Activated CD4-positive, alpha-beta T cell treated with anti-CD3 and anti-CD28 coated beads, Interleukin-2, amount 10 ng/mL, durations not matched to agents 7 days and 5 days (primary cell): ENCODE measurements at regions not wholly inside any gene's neighbourhood (a gene's known extent, or its start where the extent isn't known, plus 50 kb on each side); places are given as distances from the start of the nearest gene placed in this dataset.

Source experiments
- CTCF ChIA-PET: fragments of 350-600 bp; sonication (Branson Sonifier 250); formaldehyde crosslinking; loops from one replicate; lab custom pipeline; 2021; ENCODE audit warnings: antibody characterized with exemption; lab: Charles Lee
- POLR2A ChIA-PET: fragments of 350-600 bp; sonication (Branson Sonifier 250); formaldehyde crosslinking; loops from one replicate; lab custom pipeline; 2021; ENCODE audit warnings: antibody characterized with exemption; lab: Charles Lee
- DNase-seq: peaks from one replicate; pipeline ENCODE4 v3.0.0-alpha.2; 2020
- H3K27ac Mint-ChIP-seq: one replicate; pipeline ENCODE4 v1.8.0; 2021; ENCODE audit warnings: mild to moderate bottlenecking, moderate library complexity, mixed read lengths
- H3K27me3 Mint-ChIP-seq: one replicate; pipeline ENCODE4 v1.8.0; 2021; ENCODE audit warnings: mixed read lengths
- H3K36me3 Mint-ChIP-seq: one replicate; pipeline ENCODE4 v1.8.0; 2021; ENCODE audit warnings: low read depth, mixed read lengths
- H3K4me1 Mint-ChIP-seq: one replicate; pipeline ENCODE4 v1.8.0; 2021; ENCODE audit warnings: mixed read lengths
- H3K4me3 Mint-ChIP-seq: one replicate; pipeline ENCODE4 v1.8.0; 2021; ENCODE audit warnings: mild to moderate bottlenecking, moderate library complexity, mixed read lengths
- H3K9me3 Mint-ChIP-seq: one replicate; pipeline ENCODE4 v1.8.0; 2021; ENCODE audit warnings: mixed read lengths

DNA sequence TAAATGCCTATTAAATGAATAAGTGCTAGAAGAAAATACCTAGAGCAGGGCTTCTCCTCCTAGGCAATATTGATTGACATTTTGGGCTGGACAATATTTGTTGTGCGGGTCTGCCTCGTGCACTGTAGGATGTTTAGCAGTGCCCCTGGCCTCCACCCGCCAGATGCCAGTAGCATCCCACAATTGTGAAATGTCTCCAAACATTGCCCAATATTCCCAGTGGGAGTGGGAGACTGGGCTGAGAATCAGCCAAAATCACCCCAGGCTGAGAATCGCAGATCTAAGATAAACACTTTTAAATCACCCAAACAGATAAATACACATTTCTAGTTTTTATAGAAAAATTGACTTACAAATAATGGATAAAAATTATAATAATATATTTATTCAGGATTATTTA, 916.2 kb upstream of the LCORL start:
- peaks cover 9% of the 10 kb centered on the region for H3K9me3 Mint-ChIP-seq
- ChIA-PET CTCF (no interaction called here), POLR2A (no interaction called here)
- no peak overlapping the region for H3K4me3 Mint-ChIP-seq
- H3K4me1 Mint-ChIP-seq = no peaks in the 10 kb centered on the region
- H3K27me3 Mint-ChIP-seq = no peaks in the 10 kb centered on the region
- H3K36me3 Mint-ChIP-seq = no peaks in the 10 kb centered on the region
- DNase-seq = no peak
- no peak overlapping the region for H3K27ac Mint-ChIP-seq

DNA sequence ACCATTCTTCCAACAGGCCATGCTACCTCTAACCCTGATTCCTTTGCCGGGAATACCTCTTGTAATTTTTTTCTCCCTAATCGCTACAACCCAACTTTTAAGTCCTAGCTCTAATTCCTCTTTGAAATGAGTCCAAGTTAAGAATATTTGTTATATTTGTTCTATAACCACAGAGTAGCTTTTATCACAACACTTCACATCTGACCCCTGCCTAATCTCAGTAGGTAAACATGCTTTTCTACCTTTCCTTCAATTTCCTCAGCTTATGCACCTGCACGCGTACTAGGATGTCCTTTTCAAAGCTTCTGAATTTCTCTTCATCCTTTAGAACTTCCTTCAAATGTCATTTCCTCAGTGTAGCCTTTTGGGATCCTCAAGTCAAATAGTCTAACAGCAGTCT, 915.5 kb upstream of the LCORL start:
- H3K4me1 Mint-ChIP-seq = no peaks in the 10 kb centered on the region
- no peak for DNase-seq
- H3K4me3 Mint-ChIP-seq = no peak overlapping the region
- H3K9me3 Mint-ChIP-seq = peaks cover 9% of the 10 kb centered on the region
- POLR2A ChIA-PET = no interaction called here
- no peak overlapping the region for H3K27ac Mint-ChIP-seq
- no peaks in the 10 kb centered on the region for H3K27me3 Mint-ChIP-seq
- CTCF ChIA-PET = no interaction called here
- no peaks in the 10 kb centered on the region for H3K36me3 Mint-ChIP-seq

DNA sequence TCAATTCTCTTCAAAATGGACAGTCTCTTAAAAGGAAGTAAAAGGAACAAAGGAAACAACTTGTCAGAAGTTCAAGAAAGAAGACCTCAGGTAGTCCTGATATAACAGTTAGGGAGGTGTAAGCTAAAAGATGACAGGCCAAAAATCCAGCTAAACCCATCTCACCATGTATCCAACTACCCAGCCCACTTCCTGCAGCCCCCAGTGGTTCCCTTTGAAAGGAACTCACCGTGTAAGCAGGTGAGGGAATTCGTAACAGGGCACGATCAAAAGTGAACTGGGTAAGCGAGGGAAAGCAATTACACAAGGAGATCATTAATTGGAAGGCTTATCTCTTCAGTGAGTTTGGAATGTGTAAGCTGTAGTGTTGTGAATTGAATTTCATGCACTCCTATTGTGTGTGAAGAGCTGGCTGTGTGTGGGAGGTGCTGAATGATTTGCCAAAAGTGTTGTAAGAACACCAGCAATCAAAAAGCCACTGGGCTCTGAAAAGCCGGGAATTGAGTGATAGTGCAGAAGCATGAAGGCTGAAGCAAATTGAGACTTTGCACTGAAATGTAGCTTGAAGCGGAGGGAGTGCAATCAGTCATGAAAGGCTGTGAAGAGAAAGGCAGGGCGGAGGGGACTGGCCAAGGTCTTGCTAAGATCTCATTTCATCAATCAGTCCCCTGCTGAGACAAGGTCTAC, 914.2 kb upstream of the LCORL start:
- CTCF ChIA-PET = no interaction called here

DNA sequence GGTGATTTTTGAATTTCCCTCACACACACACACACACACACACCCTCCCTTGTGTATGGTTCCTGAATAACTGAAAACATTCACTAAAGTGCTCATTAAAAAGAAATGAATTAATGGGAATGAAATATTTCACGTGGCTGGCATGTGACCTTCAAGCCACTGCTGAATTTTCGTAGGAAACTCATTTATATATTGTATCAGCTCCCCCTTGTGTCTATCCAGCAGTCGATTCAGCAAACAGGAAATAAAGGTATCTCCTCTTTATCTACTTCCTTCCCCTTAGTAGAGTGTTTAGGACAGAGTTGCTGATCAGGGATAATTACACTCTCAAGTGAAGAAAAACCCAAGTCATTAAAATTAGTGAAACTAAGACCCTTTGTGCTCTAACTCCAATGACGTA, 912.6 kb upstream of the LCORL start:
- H3K27ac Mint-ChIP-seq = no peak overlapping the region
- H3K9me3 Mint-ChIP-seq = peaks cover 5% of the 10 kb centered on the region
- DNase-seq = no peak
- H3K27me3 Mint-ChIP-seq = no peaks in the 10 kb centered on the region
- H3K4me1 Mint-ChIP-seq = no peaks in the 10 kb centered on the region
- POLR2A ChIA-PET = no interaction called here
- no peaks in the 10 kb centered on the region for H3K36me3 Mint-ChIP-seq
- H3K4me3 Mint-ChIP-seq = no peak overlapping the region
- CTCF ChIA-PET = no interaction called here

More for the DNA sequence above, 914.2 kb upstream of the LCORL start:
- H3K36me3 Mint-ChIP-seq = no peaks in the 10 kb centered on the region
- POLR2A ChIA-PET = no interaction called here
- H3K27me3 Mint-ChIP-seq = no peaks in the 10 kb centered on the region
- H3K27ac Mint-ChIP-seq = no peak overlapping the region
- H3K9me3 Mint-ChIP-seq = peaks cover 9% of the 10 kb centered on the region
- no peaks in the 10 kb centered on the region for H3K4me1 Mint-ChIP-seq
- DNase-seq = no peak
- H3K4me3 Mint-ChIP-seq = no peak overlapping the region

DNA sequence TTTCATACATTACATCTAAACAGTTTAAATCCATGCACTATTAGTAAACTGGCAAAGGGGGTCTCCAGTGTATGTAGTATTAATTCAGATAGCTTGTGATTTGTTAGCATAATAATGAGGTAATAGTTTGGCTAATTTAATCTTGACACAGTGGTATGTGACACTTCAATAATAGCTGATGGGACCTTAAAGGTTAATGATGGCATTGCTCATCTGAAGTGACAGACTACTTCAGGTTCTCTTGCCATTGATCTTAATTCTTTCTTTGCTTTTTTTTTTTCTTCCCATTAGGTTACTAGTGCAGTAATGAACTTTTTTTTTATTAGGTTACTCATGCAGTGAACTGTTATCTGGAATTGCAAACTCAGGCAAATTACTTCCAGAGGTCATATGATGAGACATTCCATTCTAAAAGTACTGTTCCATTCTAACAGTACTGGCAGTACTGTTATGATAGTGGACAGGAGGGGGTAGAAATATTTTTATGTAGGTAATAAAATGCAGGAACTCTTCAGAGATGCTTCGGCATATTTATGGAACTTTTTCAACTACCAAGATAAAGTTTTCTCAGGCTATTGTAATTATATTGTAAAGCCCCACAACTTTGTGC, 911.3 kb upstream of the LCORL start:
- Mint-ChIP-seq H3K27me3 (no peaks in the 10 kb centered on the region), H3K36me3 (no peaks in the 10 kb centered on the region), H3K27ac (no peak overlapping the region), H3K9me3 (peaks cover 5% of the 10 kb centered on the region), H3K4me3 (no peak overlapping the region), H3K4me1 (no peaks in the 10 kb centered on the region)
- POLR2A ChIA-PET = no interaction called here
- CTCF ChIA-PET = no interaction called here
- DNase-seq = no peak

DNA sequence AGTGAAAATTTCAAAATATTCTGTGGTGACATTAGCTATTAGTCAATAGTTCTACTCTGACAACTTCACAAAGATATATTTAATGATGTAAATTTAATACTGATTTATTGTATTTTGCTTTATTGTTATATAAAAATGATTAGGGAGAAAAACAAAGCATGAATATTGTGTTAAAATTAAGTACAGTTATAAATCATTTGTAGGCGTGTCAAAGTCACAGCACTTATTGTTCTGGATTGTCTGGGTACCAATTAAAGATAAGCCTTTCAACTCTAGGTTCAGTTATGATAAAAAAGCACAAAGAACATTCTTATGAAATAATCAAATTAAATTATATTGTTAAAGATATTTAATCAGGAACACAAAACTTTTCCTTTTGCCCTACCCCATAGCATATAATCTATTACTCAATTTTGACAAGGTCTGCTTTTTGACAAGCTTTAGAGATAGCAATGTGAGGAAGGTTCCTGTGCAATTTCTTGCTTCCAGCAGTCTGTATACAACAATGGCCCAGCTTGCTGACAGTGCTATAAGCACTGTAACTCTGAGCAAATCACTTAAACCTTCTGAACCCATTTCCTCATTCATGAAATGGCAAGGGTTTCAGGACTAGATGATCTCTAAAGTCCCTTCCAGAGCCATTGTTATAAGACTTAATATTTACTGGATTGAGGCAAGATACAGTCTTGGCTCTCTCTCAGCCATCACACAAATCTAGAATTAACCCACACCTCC, 910.3 kb upstream of the LCORL start:
- no peak overlapping the region for H3K27ac Mint-ChIP-seq
- no peaks in the 10 kb centered on the region for H3K27me3 Mint-ChIP-seq
- H3K36me3 Mint-ChIP-seq = no peaks in the 10 kb centered on the region
- POLR2A ChIA-PET = no interaction called here
- peaks cover 2% of the 10 kb centered on the region for H3K9me3 Mint-ChIP-seq
- no peak overlapping the region for H3K4me3 Mint-ChIP-seq
- CTCF ChIA-PET = no interaction called here
- DNase-seq = no peak
- H3K4me1 Mint-ChIP-seq = no peaks in the 10 kb centered on the region

DNA sequence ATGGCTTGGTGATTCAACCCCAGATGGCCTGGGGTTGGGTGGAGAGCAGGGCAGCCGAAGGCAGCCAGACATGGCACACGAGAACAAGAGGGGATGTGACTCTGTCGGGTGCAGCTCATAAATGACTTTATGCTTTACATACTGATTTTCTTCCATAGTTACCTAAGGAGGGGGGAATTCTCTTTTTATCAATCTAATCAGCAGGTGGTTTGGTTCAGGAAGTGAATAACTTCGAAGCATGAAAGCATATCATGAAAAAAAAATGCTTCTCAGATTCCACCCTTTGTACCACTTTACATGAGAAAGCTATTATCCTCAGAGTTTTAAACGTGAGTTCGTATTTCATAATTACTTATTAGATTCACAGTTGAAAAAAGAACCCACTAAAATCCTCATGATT, 908.9 kb upstream of the LCORL start:
- H3K36me3 Mint-ChIP-seq = no peaks in the 10 kb centered on the region
- CTCF ChIA-PET = no interaction called here
- H3K4me3 Mint-ChIP-seq = no peak overlapping the region
- no peak overlapping the region for H3K27ac Mint-ChIP-seq
- no peak for DNase-seq
- POLR2A ChIA-PET = no interaction called here
- peaks cover 2% of the 10 kb centered on the region for H3K9me3 Mint-ChIP-seq
- no peaks in the 10 kb centered on the region for H3K4me1 Mint-ChIP-seq
- no peaks in the 10 kb centered on the region for H3K27me3 Mint-ChIP-seq

GRCh38 chr4:18923496-18924161, 902.1 kb upstream of the LCORL start:
- POLR2A ChIA-PET = no interaction called here
- Mint-ChIP-seq H3K27ac (no peak overlapping the region), H3K9me3 (no peaks in the 10 kb centered on the region), H3K4me1 (no peaks in the 10 kb centered on the region), H3K4me3 (no peak overlapping the region), H3K36me3 (no peaks in the 10 kb centered on the region), H3K27me3 (no peaks in the 10 kb centered on the region)
- CTCF ChIA-PET = no interaction called here
- no peak for DNase-seq

- Mint-ChIP-seq H3K9me3 (peaks cover 5% of the 10 kb centered on the region), H3K27ac (no peak overlapping the region), H3K27me3 (no peaks in the 10 kb centered on the region), H3K36me3 (no peaks in the 10 kb centered on the region), H3K4me1 (no peaks in the 10 kb centered on the region), H3K4me3 (no peak overlapping the region)
- no peak for DNase-seq
- POLR2A ChIA-PET = no interaction called here
- CTCF ChIA-PET = no interaction called here
These were observed 896.1 kb upstream of the LCORL start for GRCh38 chr4:18917689-18918088.

- Mint-ChIP-seq H3K36me3 (no peaks in the 10 kb centered on the region), H3K9me3 (peaks cover 15% of the 10 kb centered on the region), H3K27me3 (no peaks in the 10 kb centered on the region), H3K27ac (no peak overlapping the region), H3K4me1 (no peaks in the 10 kb centered on the region), H3K4me3 (no peak overlapping the region)
- POLR2A ChIA-PET = no interaction called here
- CTCF ChIA-PET = no interaction called here
- DNase-seq = no peak
These were observed 892.6 kb upstream of the LCORL start for GRCh38 chr4:18914182-18914581.

DNA sequence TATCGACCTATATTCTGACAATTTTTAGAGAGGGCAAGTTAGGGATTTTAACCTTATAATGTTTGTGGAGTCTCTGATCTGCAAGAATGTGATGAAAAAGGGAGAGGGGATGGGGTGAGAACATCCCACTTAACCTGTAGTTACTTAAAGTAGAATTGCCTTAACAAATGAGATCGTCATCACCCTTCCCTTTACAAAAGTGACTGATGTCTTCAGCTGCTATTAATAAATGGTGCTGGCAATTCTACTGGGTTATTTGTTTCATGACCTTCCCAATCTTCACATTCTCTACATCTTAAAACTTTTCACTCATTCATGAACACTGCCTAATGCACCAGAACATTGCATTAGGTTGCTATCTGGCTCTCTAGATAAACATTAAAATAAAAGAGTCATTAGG, 873.4 kb upstream of the LCORL start:
- Mint-ChIP-seq H3K4me3 (no peak overlapping the region), H3K36me3 (no peaks in the 10 kb centered on the region), H3K27me3 (no peaks in the 10 kb centered on the region), H3K27ac (no peak overlapping the region), H3K9me3 (no peaks in the 10 kb centered on the region), H3K4me1 (no peaks in the 10 kb centered on the region)
- no peak for DNase-seq
- ChIA-PET CTCF (no interaction called here), POLR2A (no interaction called here)

- H3K27me3 Mint-ChIP-seq = no peaks in the 10 kb centered on the region
- H3K4me1 Mint-ChIP-seq = no peaks in the 10 kb centered on the region
- ChIA-PET POLR2A (no interaction called here), CTCF (no interaction called here)
- peaks cover 6% of the 10 kb centered on the region for H3K9me3 Mint-ChIP-seq
- no peak overlapping the region for H3K4me3 Mint-ChIP-seq
- no peak overlapping the region for H3K27ac Mint-ChIP-seq
- no peak for DNase-seq
- H3K36me3 Mint-ChIP-seq = no peaks in the 10 kb centered on the region
These were observed 860.9 kb upstream of the LCORL start for GRCh38 chr4:18882468-18882867.

DNA sequence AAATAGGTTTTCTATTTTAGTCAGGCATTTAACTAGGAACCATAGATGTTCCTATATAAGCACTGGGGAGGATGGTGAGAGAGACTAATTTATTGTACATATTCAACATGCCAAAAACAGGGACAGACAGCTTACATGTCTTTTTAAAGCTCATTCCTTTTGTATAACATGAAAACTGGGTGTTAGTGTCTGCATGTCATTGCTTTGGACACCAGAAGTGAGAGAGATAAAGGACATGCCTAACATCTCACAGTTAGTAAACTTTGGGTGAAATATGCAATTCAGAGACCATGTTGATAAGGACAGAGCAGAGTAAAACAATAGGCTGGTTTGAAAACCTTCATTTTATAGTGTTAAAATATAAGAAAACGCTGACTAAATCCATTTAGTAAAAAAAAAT, 860.0 kb upstream of the LCORL start:
- POLR2A ChIA-PET = no interaction called here
- Mint-ChIP-seq H3K27me3 (no peaks in the 10 kb centered on the region), H3K4me1 (no peaks in the 10 kb centered on the region), H3K36me3 (no peaks in the 10 kb centered on the region), H3K27ac (no peak overlapping the region), H3K9me3 (peaks cover 12% of the 10 kb centered on the region), H3K4me3 (no peak overlapping the region)
- CTCF ChIA-PET = no interaction called here
- no peak for DNase-seq
